Limb (tissue), 2 donors: ENCODE measurements at regions not wholly inside any gene's neighbourhood (a gene's known extent, or its start where the extent isn't known, plus 50 kb on each side); places are given as distances from the start of the nearest gene placed in this dataset.
"Not testable (repeated sequence)": the region's sequence is repeated elsewhere in the genome, so short reads cannot be mapped to it uniquely, and the experiment has no call there.

Experiments
- DNase-seq, 2 donors: peaks; one replicate each; pipeline ENCODE4 v3.0.0-alpha.2; 2016; ENCODE audit errors: extremely low spot score in 2 of 2

- DNase-seq, result no peak
These were observed 109.0 kb downstream of the ANXA3 start for GRCh38 chr4:78660559-78660958.

- DNase-seq, result no peak
These were observed 109.6 kb downstream of the ANXA3 start for GRCh38 chr4:78661086-78661690.

DNA sequence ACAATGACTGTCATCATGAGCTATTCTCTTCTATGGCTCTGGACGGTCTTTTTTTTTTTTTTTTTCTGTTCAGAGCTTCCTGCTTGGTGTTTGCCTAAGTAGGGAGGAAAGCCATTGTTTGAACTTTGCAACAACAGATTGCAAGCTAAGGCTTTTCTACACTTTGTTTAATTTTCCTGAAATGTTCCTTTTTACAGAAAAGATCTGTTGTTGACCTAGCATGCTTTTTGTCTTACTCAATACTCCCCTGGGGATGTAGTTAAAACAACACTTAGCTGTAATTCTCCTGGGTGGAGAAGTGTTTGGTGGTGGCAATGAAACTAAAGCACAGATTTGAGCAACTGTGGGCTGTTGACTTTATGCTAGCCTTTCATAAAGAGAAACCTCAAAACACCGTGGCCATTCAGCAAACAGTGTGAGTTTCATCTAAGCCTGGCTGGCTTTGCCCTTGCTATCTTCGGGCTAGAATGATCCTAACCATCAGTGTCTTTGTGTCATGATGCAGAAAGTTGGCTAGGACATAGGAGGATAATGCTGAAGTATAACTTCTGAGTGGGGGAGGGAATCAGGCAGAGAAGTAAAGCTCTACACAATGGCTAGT, 110.5 kb downstream of the ANXA3 start:
- no peak for DNase-seq

- no peak for DNase-seq
These were observed 111.1 kb downstream of the ANXA3 start for GRCh38 chr4:78662658-78663057.

DNA sequence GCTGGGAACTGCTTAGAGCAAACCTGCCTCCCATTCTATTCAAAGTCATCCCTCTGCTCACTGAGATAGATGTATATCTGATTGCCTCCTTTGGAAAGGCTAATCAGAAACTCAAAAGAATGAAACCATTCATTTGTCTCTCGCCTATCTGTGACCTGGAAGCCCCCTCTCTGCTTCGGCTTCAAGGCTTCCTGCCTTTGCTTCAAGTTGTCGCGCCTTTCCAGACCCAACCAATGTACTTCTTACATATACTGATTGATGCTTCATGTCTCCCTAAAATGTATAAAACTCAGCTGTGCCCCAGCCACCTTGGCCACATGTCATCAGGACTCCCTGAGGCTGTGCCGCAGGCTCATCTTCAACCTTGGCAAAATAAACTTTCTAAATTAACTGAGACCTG, 111.9 kb upstream of the BMP2K start:
- DNase-seq, result not testable (repeated sequence)

DNA sequence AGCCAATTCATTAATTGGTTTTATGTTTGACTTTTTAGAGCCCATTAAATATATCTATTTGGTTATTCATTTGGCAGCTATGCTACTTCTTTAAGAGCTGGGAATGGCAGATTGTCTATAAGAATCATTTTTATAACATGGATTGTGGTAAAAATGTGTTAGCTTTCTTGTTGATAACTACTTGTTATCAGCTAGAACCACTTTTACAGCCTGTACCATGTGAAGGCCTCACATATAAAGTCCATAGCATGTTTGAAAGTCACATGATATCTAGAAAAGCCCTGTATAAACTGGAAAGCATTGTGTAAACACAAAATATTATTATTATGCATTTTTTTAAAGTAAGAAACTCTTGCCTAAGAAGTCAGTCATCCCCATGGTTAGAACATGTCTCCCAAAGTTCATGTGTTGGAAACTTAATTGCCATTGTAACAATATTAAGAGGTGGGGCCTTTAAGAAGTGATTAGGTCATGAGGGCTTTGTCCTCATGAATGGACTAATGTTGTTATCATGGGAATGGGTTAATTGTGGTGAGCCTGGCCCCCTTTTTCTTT, 110.9 kb upstream of the BMP2K start:
- no peak for DNase-seq

DNA sequence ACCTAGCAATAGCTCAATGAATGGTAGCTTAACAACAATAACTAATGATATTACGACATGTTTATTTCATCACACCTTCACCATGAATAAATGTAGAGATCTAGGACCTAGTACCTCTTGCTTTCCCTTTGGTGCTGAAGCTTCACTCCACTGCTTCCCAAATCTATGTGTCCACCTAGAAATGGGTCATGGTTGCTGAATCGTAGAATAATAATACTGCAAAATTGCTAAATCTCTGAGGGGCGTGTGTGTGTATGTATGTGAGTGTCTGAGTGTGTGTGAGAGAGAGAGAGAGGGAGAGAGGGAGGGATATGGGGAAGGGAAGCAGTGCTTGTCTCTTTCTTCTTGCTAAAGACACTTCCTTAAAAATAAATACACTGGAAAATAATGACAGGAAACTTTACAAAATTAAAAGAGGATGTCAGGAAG, 109.3 kb upstream of the BMP2K start:
- DNase-seq, result no peak

- DNase-seq, result no peak
These were observed 108.8 kb upstream of the BMP2K start for GRCh38 chr4:78667325-78667724.

DNA sequence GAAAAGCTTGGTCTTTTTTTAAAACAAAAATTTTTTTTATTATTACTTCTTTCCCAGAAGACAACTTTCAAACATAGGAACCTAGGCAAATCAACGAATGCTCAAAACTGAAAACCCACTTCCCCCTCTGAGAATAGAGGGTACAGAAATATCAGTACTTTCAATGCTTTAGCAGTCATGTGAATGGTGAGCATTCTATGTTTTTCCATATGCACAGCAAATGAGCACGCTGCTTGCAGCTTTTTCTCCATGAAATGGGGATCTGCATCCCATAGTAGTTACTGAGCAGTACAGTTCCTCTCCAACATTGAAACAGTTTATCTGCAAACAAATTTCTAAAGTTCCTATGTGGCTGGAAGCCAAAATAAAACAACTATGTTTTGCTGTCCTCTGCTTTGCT, 108.4 kb upstream of the BMP2K start:
- DNase-seq, result no peak

DNA sequence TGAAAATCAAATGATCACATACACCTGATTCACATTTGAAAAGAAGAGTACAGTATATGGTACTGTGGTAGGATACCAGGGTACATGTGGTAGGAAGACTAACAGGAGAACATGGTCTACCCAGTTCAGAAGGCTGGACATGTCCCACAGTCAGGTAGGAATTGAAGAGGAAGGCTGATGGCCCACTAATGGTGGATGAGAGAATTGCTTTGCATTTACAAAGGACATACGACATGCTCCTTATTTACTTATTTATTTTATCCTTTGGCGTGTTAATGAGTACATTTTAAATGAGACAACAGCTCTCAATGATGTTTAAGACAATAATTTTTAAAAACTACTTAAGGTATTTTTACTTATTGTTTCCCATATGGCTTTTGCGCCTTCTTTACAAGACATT, 106.7 kb upstream of the BMP2K start:
- no peak for DNase-seq

DNA sequence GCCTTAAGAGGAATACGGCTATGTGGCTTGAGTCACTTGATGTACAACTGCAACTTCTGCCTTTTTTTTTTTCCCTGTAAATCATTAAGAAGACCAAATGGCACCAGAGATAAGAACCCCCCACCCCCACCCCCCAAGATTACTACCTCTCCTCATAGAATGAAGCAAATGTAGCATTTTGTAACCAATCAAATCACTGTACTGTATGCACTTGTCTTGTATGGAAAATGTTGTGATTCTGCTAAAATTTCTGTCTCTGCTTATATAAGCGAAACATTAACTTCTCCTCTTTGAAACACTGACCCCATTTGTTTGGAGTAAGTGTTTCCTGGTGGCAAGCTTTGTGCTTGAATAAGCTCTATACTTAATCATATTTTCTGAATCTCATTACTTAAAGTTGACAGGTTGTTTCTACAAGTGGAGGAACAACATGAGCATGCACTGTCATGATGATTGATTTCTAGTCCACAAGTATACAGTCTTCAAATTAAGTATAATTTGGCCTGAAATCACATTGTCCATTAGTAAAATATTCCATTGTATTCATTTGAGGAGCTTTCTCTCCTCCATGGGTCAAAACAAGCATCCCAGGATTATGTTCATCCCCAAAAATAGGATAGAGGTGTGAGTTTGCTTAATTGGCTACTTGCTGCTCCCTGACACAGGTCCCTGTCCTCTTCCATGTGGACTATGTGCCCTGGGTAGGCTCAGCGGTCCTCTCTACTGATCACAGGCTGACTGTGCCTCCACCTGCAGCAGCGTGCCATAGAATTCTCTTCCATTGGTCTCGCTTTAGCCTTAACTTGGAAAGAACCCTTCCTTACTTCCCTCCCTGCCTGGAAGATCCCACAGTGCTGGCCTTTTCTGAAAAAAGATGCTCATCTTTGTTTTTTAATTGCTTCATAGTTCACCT, 104.0 kb upstream of the BMP2K start:
- no peak for DNase-seq

DNA sequence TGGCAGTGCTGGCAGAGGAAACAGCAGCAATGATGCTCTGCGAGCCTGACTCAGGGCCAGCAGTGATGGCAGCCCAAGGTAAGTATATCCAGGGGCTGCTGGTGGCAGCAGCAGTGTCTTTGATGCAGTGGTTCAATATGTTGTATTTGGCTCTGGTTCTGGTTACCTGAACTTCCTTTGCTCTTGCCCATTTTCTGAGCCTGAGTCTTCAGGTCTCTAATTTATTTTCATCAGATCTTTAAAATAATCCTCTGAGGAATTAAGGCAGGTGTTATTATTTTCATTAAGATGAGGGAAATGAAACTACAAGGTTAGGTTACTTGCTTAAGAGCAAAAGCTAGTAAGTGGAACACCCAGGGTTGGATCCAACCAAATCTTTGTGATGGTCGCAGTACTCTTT, 102.8 kb upstream of the BMP2K start:
- DNase-seq, result no peak

DNA sequence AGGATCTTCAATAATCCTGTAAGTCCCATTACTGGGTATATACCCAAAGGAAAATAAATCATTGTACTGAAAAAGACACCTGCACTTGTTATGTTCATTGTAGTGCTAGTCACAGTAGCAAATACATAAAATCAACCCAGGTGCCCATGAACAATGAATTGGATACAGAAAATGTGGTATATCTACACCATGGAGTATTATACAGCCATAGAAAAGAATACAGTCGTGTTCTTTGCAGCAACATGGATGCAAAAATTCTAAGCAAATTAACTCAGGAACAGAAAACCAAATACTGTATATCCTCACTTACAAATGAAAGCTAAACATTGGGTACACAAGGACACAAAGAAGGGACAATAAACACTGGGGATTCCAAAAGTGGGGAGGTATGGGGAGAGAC, 100.8 kb upstream of the BMP2K start:
- no peak for DNase-seq

DNA sequence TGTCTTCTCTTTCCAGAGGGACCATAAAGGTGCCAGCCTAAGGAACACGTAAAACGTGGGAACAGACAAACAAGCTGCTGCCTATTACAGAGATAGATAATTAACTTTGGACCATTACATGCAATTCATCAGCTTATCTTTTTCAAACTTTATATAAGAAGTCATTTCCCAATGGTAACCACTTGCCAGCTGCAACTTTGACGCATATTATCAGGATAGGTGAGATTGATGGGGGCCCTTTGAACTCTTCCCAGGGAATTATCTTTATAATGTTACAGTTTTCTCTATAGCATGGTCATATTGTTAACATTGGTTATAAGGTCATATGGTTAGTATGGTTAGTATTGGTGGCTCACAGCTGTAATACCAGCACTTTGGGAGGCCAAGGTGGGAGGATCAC, 94.1 kb upstream of the BMP2K start:
- DNase-seq, result no peak

DNA sequence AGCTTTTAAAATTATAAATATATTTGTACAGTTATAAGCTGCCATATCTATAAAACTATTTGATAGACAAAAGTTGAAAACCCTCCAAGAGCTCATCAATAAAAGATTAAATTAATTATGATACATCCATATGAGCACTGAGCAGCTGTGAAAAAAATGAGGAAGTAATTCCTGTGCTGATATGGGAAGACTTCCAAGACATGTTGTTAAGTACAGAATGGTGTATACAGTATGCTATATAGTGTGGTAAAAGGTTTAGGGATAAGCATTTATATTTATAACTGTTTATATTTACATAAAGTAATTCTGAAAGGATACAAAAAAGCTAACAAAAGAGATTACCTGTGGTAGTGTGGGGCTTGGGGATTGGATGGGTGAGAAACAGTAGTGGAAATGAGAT, 92.8 kb upstream of the BMP2K start:
- DNase-seq, result no peak

DNA sequence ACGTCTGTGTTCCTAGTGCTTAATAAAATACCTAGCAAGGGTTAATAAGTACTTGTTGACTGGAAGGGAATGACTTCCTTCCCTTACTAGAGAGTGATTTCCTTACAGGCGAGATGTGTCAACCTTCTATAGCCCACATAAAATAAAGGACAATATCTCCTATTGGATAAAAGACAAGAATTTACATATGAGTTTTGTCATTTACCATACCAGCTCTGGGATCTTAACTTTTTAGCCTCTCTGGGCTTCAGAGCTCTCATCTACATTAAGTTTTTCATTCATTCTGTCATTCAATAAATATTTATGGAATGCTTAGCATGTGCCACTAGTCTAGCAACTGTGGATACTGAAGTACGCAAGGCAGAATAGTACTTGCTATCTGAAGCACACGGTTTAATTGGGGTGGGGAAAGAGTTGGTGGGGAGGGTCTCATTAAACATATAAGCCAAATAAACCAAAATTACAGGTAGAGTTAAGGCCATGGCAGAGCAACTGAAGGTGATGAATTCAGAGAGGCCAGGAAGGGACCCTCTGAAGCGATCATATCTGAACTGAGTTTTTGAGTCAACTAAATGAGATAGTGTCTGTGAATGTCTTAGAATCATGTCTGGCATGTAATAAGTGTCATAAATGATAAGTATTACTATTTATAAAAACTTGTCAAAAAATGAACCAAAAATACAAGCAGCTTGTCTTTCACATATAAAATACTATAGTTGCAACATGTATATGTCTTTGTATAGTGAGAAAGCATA, 91.6 kb upstream of the BMP2K start:
- peak in 1 of 2 donors; percentile 11 for DNase-seq

GRCh38 chr4:78687818-78688217, 88.3 kb upstream of the BMP2K start:
- no peak for DNase-seq

DNA sequence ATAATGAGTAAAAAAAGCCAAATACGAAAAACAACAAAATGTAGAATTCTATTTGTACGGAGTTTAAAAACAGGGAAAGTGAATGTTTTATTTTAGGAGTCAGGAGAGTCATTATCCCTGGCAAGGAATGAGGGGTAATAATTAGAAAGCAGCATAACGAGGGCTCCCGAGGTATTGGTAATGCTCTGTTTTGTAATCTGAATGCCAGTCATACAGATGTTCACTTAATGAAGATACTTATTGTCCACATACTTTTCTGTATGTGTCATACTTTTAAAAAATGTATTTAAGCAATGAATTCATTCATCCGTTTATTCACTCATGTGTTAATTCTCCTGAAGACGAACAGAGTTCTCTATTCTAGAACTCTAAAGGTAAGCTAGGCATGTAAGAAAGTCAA, 87.8 kb upstream of the BMP2K start:
- DNase-seq, result no peak

DNA sequence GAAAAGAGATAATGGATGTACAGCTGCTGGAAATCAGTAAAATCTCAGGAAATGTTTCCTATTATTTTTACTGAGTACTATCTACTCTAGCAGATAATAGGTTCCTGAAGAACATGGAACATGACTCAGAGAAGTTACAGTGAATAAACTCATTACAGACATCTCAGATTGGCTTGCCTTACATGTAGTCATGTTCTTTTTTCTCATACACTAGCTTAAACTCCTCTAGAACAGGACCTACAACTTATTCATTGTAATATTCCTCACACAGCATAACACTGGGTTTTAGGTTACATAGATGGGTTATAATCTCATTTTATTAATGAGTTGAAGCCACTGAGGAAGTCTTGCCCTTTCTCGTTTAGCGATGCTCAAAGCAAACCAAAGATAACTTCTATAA, 86.9 kb upstream of the BMP2K start:
- DNase-seq, result no peak

- DNase-seq, result no peak
These were observed 86.3 kb upstream of the BMP2K start for GRCh38 chr4:78689700-78690323.

DNA sequence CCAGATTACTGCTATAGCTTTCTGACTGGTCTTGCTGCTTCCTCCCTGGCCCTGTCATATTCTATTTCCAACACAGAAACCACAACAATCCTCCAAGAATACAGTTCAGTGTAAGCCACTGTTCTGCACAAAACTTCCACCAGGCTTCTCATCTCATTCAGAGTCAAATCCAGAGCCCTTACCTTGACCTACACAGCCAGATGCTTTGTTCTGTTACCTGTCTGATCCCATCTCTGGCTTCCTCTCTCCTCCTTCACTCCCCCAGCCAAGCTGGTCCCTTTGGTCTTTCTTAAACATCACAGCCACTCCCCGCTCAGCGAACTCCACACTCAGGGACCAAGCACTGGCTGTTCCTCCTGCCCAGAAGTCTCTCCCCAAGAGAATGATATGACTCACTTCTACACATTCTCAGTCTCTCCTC, 84.8 kb upstream of the BMP2K start:
- DNase-seq, result no peak
